Keratinocyte (primary cell): ENCODE measurements at regions not wholly inside any gene's neighbourhood (a gene's known extent, or its start where the extent isn't known, plus 50 kb on each side); places are given as distances from the start of the nearest gene placed in this dataset.

Experiments
- DNase-seq: peaks from one replicate; pipeline ENCODE4 v3.0.0-alpha.2; 2011; ENCODE audit warnings: low read depth, missing footprints, low spot score
- FAIRE-seq: peaks from 2 replicates; lab custom pipeline; 2011; peaks lifted over from hg19 to GRCh38; lab: Jason Lieb, UNC
- H2AFZ ChIP-seq: 2 replicates; pipeline ENCODE4 v1.6.0; 2012; ENCODE audit warnings: low read length, control low read depth, inconsistent platforms; ENCODE audit not compliant: control insufficient read depth
- H3K27ac ChIP-seq: 2 replicates; pipeline ENCODE4 v1.5.1; 2011; ENCODE audit warnings: low read length; ENCODE audit not compliant: control insufficient read depth, insufficient read depth
- H3K27me3 ChIP-seq: 3 replicates; pipeline ENCODE4 v1.6.0; 2011; ENCODE audit warnings: low read length; ENCODE audit not compliant: control insufficient read depth, insufficient read depth; ENCODE audit errors: extremely low read depth
- H3K36me3 ChIP-seq, 2 experiments: 2 replicates in 1 of 2; 3 replicates in 1 of 2; pipeline ENCODE4 v1.5.1; 2011; ENCODE audit warnings: low read length in 2 of 2, mild to moderate bottlenecking in 1 of 2; ENCODE audit not compliant: control insufficient read depth in 2 of 2, insufficient read depth in 2 of 2; ENCODE audit errors: extremely low read depth in 1 of 2
- H3K4me1 ChIP-seq: 3 replicates; pipeline ENCODE4 v1.5.1; 2011; ENCODE audit warnings: low read length; ENCODE audit not compliant: control insufficient read depth, insufficient read depth; ENCODE audit errors: extremely low read depth
- H3K4me2 ChIP-seq: 3 replicates; pipeline ENCODE4 v1.6.0; 2011; ENCODE audit warnings: low read depth, low read length; ENCODE audit not compliant: control insufficient read depth, insufficient read depth; ENCODE audit errors: extremely low read depth
- H3K4me3 ChIP-seq, 3 experiments: fragments of 200-600 bp in 1 of 3; sonication (generic) in 1 of 3; 2 replicates in 2 of 3; 3 replicates in 1 of 3; pipeline ENCODE4 v1.5.1; 2011 to 2016; ENCODE audit warnings: low read length in 3 of 3, mild to moderate bottlenecking in 3 of 3, control low read depth in 2 of 3, inconsistent platforms in 1 of 3, low read depth in 1 of 3, mixed read lengths in 1 of 3, mixed run types in 1 of 3, moderate library complexity in 1 of 3; ENCODE audit not compliant: control insufficient read depth in 2 of 3, insufficient read depth in 2 of 3; ENCODE audit errors: extremely low read depth in 1 of 3
- H3K79me2 ChIP-seq: 2 replicates; pipeline ENCODE4 v1.6.0; 2012; ENCODE audit warnings: low read length; ENCODE audit not compliant: control insufficient read depth, insufficient read depth
- H3K9ac ChIP-seq: 3 replicates; pipeline ENCODE4 v1.6.0; 2011; ENCODE audit warnings: low read length; ENCODE audit not compliant: control insufficient read depth, insufficient read depth; ENCODE audit errors: extremely low read depth
- H3K9me1 ChIP-seq: 3 replicates; pipeline ENCODE4 v1.6.0; 2011; ENCODE audit warnings: low read length; ENCODE audit not compliant: control insufficient read depth, insufficient read depth; ENCODE audit errors: extremely low read depth
- H3K9me3 ChIP-seq: 2 replicates; pipeline ENCODE4 v1.5.1; 2012; ENCODE audit warnings: low read depth, low read length; ENCODE audit not compliant: control insufficient read depth
- H4K20me1 ChIP-seq: 3 replicates; pipeline ENCODE4 v1.6.0; 2011; ENCODE audit warnings: low read length; ENCODE audit not compliant: control insufficient read depth, insufficient read depth; ENCODE audit errors: extremely low read depth
- CTCF ChIP-seq, 3 experiments: IDR thresholded peaks in 1 of 3; conservative IDR thresholded peaks in 1 of 3; optimal IDR thresholded peaks in 1 of 3; 2 replicates in 2 of 3; 3 replicates in 1 of 3; pipeline versions ENCODE3 to v1.5.1; 2011; ENCODE audit warnings: low read length in 3 of 3, mild to moderate bottlenecking in 3 of 3, moderate library complexity in 2 of 3, control low read depth in 1 of 3, inconsistent platforms in 1 of 3; ENCODE audit not compliant: insufficient read depth in 2 of 3; ENCODE audit errors: extremely low read depth in 1 of 3
- EZH2 ChIP-seq: IDR thresholded peaks from one replicate; pipeline ENCODE4 v1.6.1; 2012; ENCODE audit warnings: inconsistent platforms, mild to moderate bottlenecking, low read length, moderate library complexity
- dilution Hi-C: fragments of 300-500 bp; cut with MboI; formaldehyde crosslinking; loops from one replicate; pipeline ENCODE4 v1.7.0; 2020; ENCODE audit warnings: low sequenced_read_pairs; ENCODE audit not compliant: extremely low pct_ligation_motif_present

- FAIRE-seq, result no peak
- Histone ChIP-seq H4K20me1 (no peaks in the 10 kb centered on the region), H3K79me2 (no peaks in the 10 kb centered on the region), H3K9me1 (no peaks in the 10 kb centered on the region), H3K9ac (no peak overlapping the region), H3K4me3 (no peak overlapping the region), H3K9me3 (no peaks in the 10 kb centered on the region), H3K27me3 (no peaks in the 10 kb centered on the region), H3K4me1 (no peaks in the 10 kb centered on the region), H3K36me3 (no peaks in the 10 kb centered on the region), H3K4me2 (no peak overlapping the region), H3K27ac (no peak overlapping the region), H2AFZ (no peak overlapping the region)
- no peak for DNase-seq
- dilution Hi-C loops, result no loop called here
- TF ChIP-seq CTCF (optimal IDR thresholded peaks at IDR 0.05 in 1 of 3, IDR thresholded peaks at IDR 0.05 in 1 of 3, conservative IDR thresholded peaks at IDR 0.05 in 1 of 3; ENCODE audit: extremely low read depth in 1 of 3, insufficient read depth in 2 of 3, low read length in 3 of 3) (no peak), EZH2 (no peak)
Measured at GRCh38 chr12:32987512-32987911, 90.9 kb upstream of the PKP2 start.

GRCh38 chr12:32983968-32984367 lies 87.4 kb upstream of the PKP2 start:
- Histone ChIP-seq H3K27ac (no peak overlapping the region), H3K9me1 (no peaks in the 10 kb centered on the region)
- no peak for DNase-seq

More at GRCh38 chr12:32983968-32984367, 87.4 kb upstream of the PKP2 start:
- H3K27me3 ChIP-seq, result no peaks in the 10 kb centered on the region
- no peak for FAIRE-seq
- no peaks in the 10 kb centered on the region for H3K79me2 ChIP-seq
- no peaks in the 10 kb centered on the region for H4K20me1 ChIP-seq
- dilution Hi-C loops, result no loop called here
- no peak overlapping the region for H3K4me2 ChIP-seq
- H2AFZ ChIP-seq, result no peak overlapping the region
- no peak overlapping the region for H3K9ac ChIP-seq
- TF ChIP-seq CTCF (optimal IDR thresholded peaks at IDR 0.05 in 1 of 3, IDR thresholded peaks at IDR 0.05 in 1 of 3, conservative IDR thresholded peaks at IDR 0.05 in 1 of 3; ENCODE audit: extremely low read depth in 1 of 3, insufficient read depth in 2 of 3, low read length in 3 of 3) (no peak), EZH2 (no peak)
- H3K36me3 ChIP-seq, result no peaks in the 10 kb centered on the region
- no peak overlapping the region for H3K4me3 ChIP-seq
- H3K4me1 ChIP-seq, result no peaks in the 10 kb centered on the region
- H3K9me3 ChIP-seq, result no peaks in the 10 kb centered on the region
